SK-N-MC (cell line): ENCODE measurements at regions not wholly inside any gene's neighbourhood (a gene's known extent, or its start where the extent isn't known, plus 50 kb on each side); places are given as distances from the start of the nearest gene placed in this dataset.

Experiments used
- DNase-seq: peaks from one replicate; pipeline ENCODE4 v3.0.0-alpha.2; 2011; ENCODE audit warnings: low read depth, low spot score
- H3K27ac ChIP-seq: fragments of 200-600 bp; sonication (generic); 2 replicates; pipeline ENCODE4 v1.5.1; 2016; ENCODE audit warnings: mixed run types
- H3K36me3 ChIP-seq: fragments of 200-600 bp; sonication (generic); 2 replicates; pipeline ENCODE4 v1.6.1; 2017; ENCODE audit warnings: antibody characterized with exemption, low read length, mixed read lengths; ENCODE audit not compliant: insufficient read depth
- H3K4me3 ChIP-seq: fragments of 200-600 bp; sonication (generic); 2 replicates; pipeline ENCODE4 v1.5.1; 2016
- H3K9ac ChIP-seq: fragments of 200-600 bp; sonication (generic); 2 replicates; pipeline ENCODE4 v1.8.0; 2017; ENCODE audit warnings: mixed run types, mixed read lengths; ENCODE audit not compliant: insufficient read length
- H3K9me3 ChIP-seq: fragments of 200-600 bp; sonication (generic); 2 replicates; pipeline ENCODE4 v1.6.1; 2017; ENCODE audit warnings: low read depth, mild to moderate bottlenecking, antibody characterized with exemption, low read length, moderate library complexity, mixed read lengths
- EZH2 ChIP-seq: fragments of 200-600 bp; sonication (generic); IDR thresholded peaks from one replicate; pipeline ENCODE4 v1.6.1; 2017; ENCODE audit warnings: antibody characterized with exemption
- FOXP2 ChIP-seq: optimal IDR thresholded peaks from 2 replicates; pipeline ENCODE3; 2011; ENCODE audit warnings: mild to moderate bottlenecking, moderate library complexity; ENCODE audit not compliant: insufficient read depth; ENCODE audit errors: extremely low read length, control extremely low read depth
- POLR2AphosphoS5 ChIP-seq: IDR thresholded peaks from 2 replicates; pipeline ENCODE4 v1.6.1; 2012; ENCODE audit warnings: mild to moderate bottlenecking, low read depth, low read length, borderline replicate concordance

DNA sequence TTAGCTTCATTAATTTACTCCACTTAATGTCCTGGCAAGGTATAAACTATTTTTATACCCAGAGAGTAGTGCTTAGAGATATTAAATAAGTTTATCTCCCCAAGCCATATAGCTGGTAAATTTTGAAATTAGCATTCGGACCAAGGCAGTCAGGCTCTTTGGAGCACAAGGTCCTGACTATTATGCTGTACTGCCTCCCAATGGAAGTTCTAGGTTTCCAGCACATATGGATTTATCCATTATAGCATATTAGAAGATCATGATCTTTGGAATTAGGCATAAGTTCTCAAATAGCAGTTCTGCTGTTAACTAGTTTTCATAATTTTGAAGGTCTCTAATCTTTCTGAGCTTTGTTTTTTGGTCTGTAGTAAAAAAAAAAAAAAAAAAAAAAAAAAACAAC, 835.3 kb upstream of the EPHA7 start:
- no peak overlapping the region for H3K4me3 ChIP-seq
- no peaks in the 10 kb centered on the region for H3K36me3 ChIP-seq
- H3K9ac ChIP-seq = no peak overlapping the region
- H3K9me3 ChIP-seq = no peaks in the 10 kb centered on the region
- TF ChIP-seq POLR2AphosphoS5 (no peak), EZH2 (no peak), FOXP2 (no peak)
- H3K27ac ChIP-seq = no peak overlapping the region
- DNase-seq = no peak

DNA sequence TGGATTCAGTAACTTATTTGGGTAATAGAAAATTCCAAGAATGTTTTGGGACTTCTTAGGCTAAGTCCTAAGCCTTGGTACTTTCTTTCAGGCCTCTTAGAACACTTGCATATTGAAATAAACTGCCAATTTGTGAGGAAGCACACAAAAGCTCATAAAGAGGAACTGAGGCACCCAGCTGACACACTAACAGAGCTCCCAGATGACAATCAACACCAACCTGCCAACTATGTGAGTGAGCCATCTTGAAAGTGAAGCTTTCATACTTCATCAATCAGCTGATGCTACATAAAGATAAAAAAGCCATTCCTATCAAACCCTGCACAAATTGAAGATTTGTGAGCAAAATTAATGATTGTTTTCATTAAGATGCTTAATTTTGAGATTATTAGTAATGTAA, 832.5 kb upstream of the EPHA7 start:
- TF ChIP-seq POLR2AphosphoS5 (no peak), FOXP2 (no peak), EZH2 (no peak)
- no peak overlapping the region for H3K4me3 ChIP-seq
- DNase-seq = no peak
- H3K9ac ChIP-seq = no peak overlapping the region
- no peak overlapping the region for H3K27ac ChIP-seq
- no peaks in the 10 kb centered on the region for H3K36me3 ChIP-seq
- no peaks in the 10 kb centered on the region for H3K9me3 ChIP-seq

- H3K4me3 ChIP-seq = no peak overlapping the region
- H3K36me3 ChIP-seq = no peaks in the 10 kb centered on the region
- no peak overlapping the region for H3K27ac ChIP-seq
- DNase-seq = no peak
- no peak overlapping the region for H3K9ac ChIP-seq
- H3K9me3 ChIP-seq = no peaks in the 10 kb centered on the region
- no peak for TF ChIP-seq FOXP2
- TF ChIP-seq POLR2AphosphoS5 = no peak
- TF ChIP-seq EZH2 = no peak
Measured at GRCh38 chr6:94245395-94245794, 826.0 kb upstream of the EPHA7 start.

DNA sequence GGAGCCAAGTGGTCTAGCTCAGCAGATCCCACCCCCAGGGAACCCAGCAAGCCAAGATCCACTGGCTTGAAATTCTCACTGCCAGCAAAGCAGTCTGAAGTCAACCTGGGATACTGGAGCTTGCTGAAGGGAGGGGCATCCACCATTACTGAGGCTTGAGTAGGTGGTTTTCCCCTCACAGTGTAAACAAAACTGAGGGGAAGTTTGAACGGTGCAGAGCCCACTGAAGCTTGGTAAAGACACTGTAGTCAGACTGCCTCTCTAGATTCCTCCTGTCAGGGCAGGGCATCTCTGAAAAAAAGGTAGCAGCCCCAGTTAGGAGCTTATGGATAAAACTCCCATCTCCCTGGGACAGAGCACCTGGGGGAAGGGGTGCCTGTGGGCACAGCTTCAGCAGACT, 819.5 kb upstream of the EPHA7 start:
- no peak for TF ChIP-seq FOXP2
- TF ChIP-seq POLR2AphosphoS5 = no peak
- TF ChIP-seq EZH2 = no peak
- no peaks in the 10 kb centered on the region for H3K9me3 ChIP-seq
- H3K36me3 ChIP-seq = no peaks in the 10 kb centered on the region
- H3K27ac ChIP-seq = no peak overlapping the region
- no peak overlapping the region for H3K4me3 ChIP-seq
- DNase-seq = no peak
- no peak overlapping the region for H3K9ac ChIP-seq

DNA sequence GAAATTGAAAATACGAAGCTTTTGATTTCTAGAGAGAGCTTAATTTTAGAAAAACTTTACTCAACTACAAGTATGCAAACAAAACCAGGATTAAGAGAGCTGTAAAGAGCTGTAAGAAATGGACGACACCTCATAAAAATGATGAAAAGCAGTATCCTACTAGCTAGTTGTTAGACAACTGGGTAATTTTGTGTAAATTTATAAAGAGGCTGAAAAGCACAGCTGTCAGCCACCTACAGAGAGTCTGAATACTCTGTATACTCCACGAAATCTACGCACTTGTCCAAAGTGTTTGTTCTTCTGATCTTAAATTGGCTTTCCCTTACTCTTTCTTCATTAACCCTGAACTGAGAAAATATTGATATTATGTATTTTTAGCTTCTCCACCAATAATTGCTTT, 808.4 kb upstream of the EPHA7 start:
- H3K27ac ChIP-seq = no peak overlapping the region
- H3K9me3 ChIP-seq = no peaks in the 10 kb centered on the region
- no peak overlapping the region for H3K9ac ChIP-seq
- no peaks in the 10 kb centered on the region for H3K36me3 ChIP-seq
- DNase-seq = no peak
- H3K4me3 ChIP-seq = no peak overlapping the region
- TF ChIP-seq FOXP2 (no peak), EZH2 (no peak), POLR2AphosphoS5 (no peak)

- no peak for DNase-seq
- Histone ChIP-seq H3K36me3 (no peaks in the 10 kb centered on the region), H3K9ac (no peak overlapping the region), H3K4me3 (no peak overlapping the region), H3K27ac (no peak overlapping the region), H3K9me3 (no peaks in the 10 kb centered on the region)
- no peak for TF ChIP-seq POLR2AphosphoS5
- TF ChIP-seq EZH2 = no peak
- TF ChIP-seq FOXP2 = no peak
Measured at GRCh38 chr6:94217836-94218235, 798.5 kb upstream of the EPHA7 start.

- no peak overlapping the region; the same call in 1 of the 2 replicates for H3K27ac ChIP-seq
- no peak for DNase-seq
- TF ChIP-seq EZH2 = no peak
- no peak for TF ChIP-seq POLR2AphosphoS5
- TF ChIP-seq FOXP2 = no peak
- no peak overlapping the region for H3K4me3 ChIP-seq
- no peak overlapping the region for H3K9ac ChIP-seq
- H3K36me3 ChIP-seq = no peaks in the 10 kb centered on the region
- H3K9me3 ChIP-seq = no peaks in the 10 kb centered on the region
Measured at GRCh38 chr6:94215552-94215951, 796.2 kb upstream of the EPHA7 start.

GRCh38 chr6:94213226-94213625, 793.9 kb upstream of the EPHA7 start:
- no peak for DNase-seq
- no peaks in the 10 kb centered on the region for H3K36me3 ChIP-seq
- H3K4me3 ChIP-seq = no peak overlapping the region
- TF ChIP-seq FOXP2 = no peak
- no peak for TF ChIP-seq EZH2
- no peak for TF ChIP-seq POLR2AphosphoS5
- no peak overlapping the region for H3K9ac ChIP-seq
- H3K27ac ChIP-seq = no peak overlapping the region
- no peaks in the 10 kb centered on the region for H3K9me3 ChIP-seq

GRCh38 chr6:94196891-94197290, 777.5 kb upstream of the EPHA7 start:
- Histone ChIP-seq H3K9ac (no peak overlapping the region), H3K4me3 (no peak overlapping the region), H3K9me3 (no peaks in the 10 kb centered on the region), H3K27ac (no peak overlapping the region), H3K36me3 (no peaks in the 10 kb centered on the region)
- TF ChIP-seq FOXP2 (no peak), EZH2 (no peak), POLR2AphosphoS5 (no peak)
- DNase-seq = no peak

- Histone ChIP-seq H3K9me3 (no peaks in the 10 kb centered on the region), H3K9ac (no peak overlapping the region), H3K4me3 (no peak overlapping the region), H3K27ac (no peak overlapping the region), H3K36me3 (no peaks in the 10 kb centered on the region)
- no peak for DNase-seq
- TF ChIP-seq FOXP2 = no peak
- TF ChIP-seq EZH2 = no peak
- TF ChIP-seq POLR2AphosphoS5 = no peak
Measured at GRCh38 chr6:94190030-94190429, 770.7 kb upstream of the EPHA7 start.
